D721Med (cell line): ENCODE measurements at regions not wholly inside any gene's neighbourhood (a gene's known extent, or its start where the extent isn't known, plus 50 kb on each side); places are given as distances from the start of the nearest gene placed in this dataset.

ENCODE experiments used
- DNase-seq: peaks from one replicate; pipeline ENCODE4 v3.0.0; 2011; ENCODE audit warnings: low spot score; ENCODE audit not compliant: insufficient read length
- FAIRE-seq: peaks from 2 replicates; lab custom pipeline; 2011; peaks lifted over from hg19 to GRCh38; lab: Jason Lieb, UNC
- TF ChIP-seq, protein P1 (sequence below): IDR thresholded peaks from 2 replicates; pipeline ENCODE4 v1.5.1; 2012; ENCODE audit warnings: mild to moderate bottlenecking, control low read depth; ENCODE audit not compliant: insufficient read depth; ENCODE audit errors: missing control alignments

DNA sequence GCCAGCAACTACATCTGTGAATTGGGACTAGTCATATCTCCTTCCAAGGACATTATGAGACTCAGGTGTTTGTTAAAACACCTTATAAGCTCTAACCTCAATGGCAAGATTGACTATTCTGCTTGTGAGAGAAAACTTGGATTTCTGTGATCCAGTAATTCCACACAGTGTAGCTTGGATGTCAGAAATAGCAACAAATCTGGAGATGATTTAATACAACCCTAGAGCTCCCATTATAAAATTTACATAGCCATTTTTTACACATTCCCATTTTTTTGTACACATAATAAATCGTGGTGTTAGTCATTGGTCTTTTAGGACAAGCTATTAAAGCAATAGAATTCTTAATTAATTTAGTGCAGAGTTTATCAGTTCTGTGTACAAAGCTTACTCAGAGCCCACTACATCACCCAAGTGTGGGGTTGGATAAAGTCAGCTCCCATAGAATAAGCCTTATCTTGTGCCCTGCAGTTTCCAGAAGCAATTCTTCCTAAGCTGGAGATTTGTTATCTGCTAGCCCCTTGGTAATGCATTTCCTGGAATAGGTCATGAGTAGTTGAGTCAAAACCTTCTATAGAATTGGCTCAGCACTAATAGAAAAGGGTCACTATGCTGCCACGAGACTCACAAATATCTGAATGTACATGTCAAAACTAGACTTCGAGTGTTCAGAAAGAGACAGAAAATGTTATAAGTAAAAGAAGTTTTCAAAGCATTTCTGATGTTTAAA lies 434.0 kb upstream of the RUNX1 start:
- DNase-seq (no peak), FAIRE-seq (no peak)
- TF ChIP-seq, protein P1, sequence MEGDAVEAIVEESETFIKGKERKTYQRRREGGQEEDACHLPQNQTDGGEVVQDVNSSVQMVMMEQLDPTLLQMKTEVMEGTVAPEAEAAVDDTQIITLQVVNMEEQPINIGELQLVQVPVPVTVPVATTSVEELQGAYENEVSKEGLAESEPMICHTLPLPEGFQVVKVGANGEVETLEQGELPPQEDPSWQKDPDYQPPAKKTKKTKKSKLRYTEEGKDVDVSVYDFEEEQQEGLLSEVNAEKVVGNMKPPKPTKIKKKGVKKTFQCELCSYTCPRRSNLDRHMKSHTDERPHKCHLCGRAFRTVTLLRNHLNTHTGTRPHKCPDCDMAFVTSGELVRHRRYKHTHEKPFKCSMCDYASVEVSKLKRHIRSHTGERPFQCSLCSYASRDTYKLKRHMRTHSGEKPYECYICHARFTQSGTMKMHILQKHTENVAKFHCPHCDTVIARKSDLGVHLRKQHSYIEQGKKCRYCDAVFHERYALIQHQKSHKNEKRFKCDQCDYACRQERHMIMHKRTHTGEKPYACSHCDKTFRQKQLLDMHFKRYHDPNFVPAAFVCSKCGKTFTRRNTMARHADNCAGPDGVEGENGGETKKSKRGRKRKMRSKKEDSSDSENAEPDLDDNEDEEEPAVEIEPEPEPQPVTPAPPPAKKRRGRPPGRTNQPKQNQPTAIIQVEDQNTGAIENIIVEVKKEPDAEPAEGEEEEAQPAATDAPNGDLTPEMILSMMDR = no peak

- DNase-seq (no peak), FAIRE-seq (no peak)
- TF ChIP-seq, protein P1 = no peak
Observed at GRCh38 chr21:35482096-35482495, 433.0 kb upstream of the RUNX1 start.

DNA sequence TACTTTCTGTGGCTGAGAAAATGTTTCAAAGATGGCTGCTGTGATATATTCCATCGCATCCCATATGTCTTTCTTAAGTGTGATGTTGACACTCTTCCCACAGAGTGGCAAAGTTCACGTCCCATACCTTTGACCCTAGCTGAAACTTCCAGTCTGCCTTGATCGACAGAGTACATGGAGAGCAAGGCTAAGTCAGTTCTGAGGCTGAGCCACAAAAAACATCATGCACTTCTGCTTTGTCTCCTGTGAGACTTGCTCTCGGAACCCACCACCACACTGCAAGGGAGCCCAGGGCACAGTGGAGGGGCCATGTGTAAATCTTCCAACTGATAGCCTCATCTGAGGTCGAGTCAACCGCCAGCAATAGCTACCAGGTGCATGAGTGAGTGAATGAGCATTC lies 431.9 kb upstream of the RUNX1 start:
- TF ChIP-seq, protein P1 = no peak
- no peak for DNase-seq
- FAIRE-seq = no peak

GRCh38 chr21:35479529-35479928 lies 430.4 kb upstream of the RUNX1 start:
- no peak for FAIRE-seq
- DNase-seq = no peak
- TF ChIP-seq, protein P1 = no peak

DNA sequence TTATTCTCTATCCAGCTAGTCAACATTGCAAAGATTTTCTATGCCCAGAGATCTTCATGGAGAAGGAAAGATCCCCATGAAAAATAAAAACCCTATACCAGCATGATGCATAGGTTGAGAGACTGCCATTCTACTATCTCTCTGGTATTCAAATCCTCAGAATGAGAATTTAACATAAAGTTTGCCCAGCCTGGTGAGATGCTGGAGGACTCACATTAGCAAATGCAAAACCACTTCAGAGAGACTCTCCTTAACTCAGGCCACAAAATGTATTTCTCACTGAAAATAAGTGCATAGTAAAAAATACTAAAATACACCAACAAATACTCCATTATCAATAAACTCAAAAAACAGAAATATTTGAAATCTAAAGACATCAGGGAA lies 430.0 kb upstream of the RUNX1 start:
- DNase-seq = no peak
- FAIRE-seq = no peak
- TF ChIP-seq, protein P1 = no peak

GRCh38 chr21:35478161-35479064 lies 429.3 kb upstream of the RUNX1 start:
- no peak for DNase-seq
- TF ChIP-seq, protein P1 = no peak
- FAIRE-seq = no peak

DNA sequence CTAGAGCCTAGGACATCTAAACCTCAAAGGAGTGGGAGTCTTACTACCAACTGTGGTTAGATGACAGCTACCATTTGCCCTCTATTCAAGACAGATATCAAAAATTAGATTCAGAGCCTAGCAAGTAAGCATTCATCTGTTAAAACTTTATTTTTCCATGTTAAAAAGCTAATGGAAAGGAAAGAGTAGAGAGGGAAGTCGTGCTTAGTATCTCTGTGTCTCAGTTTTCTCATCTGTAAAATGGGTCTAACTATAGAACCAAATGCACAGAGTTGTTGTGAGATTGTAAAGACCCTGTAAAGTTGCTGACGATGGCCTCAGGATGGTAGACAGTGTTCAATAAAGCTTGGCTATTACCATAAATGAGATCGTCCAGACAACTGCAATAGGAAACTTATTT lies 428.5 kb upstream of the RUNX1 start:
- no peak for DNase-seq
- TF ChIP-seq, protein P1 = no peak
- FAIRE-seq = no peak
